Activated T-cell treated with anti-CD3 and anti-CD28 coated beads, Interleukin-2, amount 50 U/mL, for 48 hours (primary cell): ENCODE measurements at regions not wholly inside any gene's neighbourhood (a gene's known extent, or its start where the extent isn't known, plus 50 kb on each side); places are given as distances from the start of the nearest gene placed in this dataset.
"Not testable (repeated sequence)": the region's sequence is repeated elsewhere in the genome, so short reads cannot be mapped to it uniquely, and the experiment has no call there.

Source experiments
- DNase-seq, 2 experiments: peaks; one replicate each; pipeline ENCODE4 v3.0.0-alpha.2; 2020

DNA sequence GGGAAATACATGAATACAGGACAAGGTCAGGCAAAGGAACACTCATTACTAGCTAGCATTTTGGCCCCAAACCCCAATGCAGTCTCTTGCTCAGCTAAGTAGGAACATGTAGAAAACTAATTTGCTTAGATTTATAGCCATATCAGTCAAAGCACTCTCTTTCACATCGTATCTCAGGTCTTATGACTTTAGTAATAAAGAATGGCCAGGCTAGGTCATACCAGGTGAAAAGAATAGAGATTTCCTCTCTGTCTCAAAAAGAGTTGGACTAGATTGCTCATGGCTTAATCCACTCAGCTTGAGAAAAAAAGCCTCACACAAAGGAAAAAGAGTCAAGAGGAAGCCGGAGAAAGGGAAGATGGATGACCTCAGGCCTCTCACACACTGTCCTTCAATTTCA lies 772.7 kb upstream of the SEMA6A start:
- DNase-seq = no peak

DNA sequence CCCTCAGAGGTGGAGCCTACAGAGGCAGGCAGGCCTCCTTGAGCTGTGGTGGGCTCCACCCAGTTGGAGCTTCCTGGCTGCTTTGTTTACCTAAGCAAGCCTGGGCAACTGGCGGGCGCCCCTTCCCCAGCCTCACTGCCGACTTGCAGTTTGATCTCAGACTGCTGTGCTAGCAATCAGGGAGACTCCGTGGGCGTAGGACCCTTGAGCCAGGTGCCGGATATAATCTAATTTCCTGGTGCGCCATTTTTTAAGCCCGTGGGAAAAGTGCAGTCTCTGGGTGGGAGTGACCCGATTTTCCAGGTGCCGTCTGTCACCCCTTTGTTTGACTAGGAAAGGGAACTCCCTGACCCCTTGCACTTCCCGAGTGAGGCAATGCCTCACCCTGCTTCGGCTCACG lies 769.1 kb upstream of the SEMA6A start:
- DNase-seq = not testable (repeated sequence)

DNA sequence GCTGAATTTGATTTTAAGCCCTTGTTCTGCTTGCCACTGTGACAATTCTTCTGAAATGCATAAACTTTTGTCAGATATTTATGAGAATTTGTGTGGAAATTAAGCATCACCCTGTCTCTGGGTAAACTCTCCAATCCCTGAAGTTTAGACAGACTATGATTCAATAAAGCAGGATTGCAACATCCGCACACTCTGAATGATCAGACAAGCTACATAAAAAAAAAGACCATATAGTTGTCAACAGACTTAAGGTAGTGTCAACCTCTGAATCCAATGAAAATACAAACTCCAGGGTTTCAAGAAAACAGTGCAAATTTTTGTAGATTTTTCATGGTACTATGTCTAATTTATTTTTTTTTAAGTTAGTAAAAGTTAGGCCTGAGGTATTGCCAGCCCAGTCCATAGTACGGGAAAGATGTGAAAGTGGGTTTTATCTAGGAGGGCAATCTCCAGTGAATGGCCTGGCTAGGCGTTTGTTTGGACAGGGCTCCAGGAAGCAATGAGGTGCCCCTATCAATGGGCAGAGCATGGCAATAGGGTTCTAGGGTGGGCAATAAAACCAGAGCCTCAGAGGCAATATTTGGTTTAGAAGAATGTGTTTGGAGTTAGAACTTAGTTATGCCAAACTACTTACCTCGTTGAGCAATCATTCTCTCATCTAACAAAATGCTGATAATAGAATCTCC lies 762.6 kb upstream of the SEMA6A start:
- no peak for DNase-seq

DNA sequence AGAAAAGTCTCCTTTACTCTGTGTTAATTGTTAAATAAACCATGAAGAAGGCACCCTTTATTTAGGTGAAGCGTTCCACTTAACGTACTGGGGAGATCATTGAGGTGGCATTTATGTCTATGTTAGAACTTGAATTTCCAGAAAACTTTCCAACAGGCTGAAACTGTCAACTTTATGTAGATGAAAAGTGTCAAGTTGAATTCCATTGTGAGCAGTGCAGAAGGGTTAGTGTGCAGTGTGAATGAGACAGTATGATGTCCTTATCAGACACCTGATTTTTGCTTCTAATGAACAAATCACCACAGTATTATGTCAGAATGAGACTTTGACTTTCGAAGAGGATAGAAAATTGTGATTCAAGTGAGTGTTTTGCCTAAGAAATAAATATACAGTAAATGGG lies 761.6 kb upstream of the SEMA6A start:
- DNase-seq = no peak

DNA sequence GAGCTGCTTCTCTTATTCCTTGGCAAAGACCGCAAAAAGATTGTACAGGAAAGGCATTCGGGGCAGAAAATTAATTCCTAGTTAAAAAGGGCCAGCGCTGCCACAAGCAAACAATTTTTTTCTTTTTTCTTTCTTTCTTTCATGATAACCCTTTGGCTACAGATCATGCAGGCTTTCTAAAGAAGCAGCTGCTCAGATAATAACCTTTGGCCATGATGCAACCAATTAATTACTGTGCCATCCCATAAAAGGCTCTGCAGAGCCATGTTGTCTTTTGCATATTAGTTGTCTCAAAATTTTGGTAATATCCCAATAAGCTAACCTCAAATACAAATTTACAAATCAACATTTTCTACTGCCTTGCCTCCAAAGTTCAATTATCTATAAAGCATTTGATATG lies 758.4 kb upstream of the SEMA6A start:
- DNase-seq = no peak

DNA sequence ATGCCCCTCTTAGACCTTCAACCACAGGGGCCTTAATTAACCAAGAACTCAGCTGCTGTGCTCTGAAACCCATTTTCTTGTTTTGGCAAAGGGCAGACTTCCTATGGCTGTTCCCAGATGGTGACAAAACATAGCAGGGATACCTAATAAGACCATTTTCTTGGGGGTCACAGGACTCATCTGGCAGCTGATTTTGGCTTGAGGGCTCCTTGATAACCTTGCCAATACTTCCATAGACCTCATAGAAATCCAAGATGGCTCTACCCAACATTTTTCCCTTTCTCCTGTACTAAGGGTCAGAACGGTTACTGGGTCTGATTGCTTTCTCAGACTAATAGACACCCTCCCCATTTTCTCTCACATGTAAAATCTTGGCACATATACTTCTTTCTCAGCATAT lies 757.7 kb upstream of the SEMA6A start:
- no peak for DNase-seq

DNA sequence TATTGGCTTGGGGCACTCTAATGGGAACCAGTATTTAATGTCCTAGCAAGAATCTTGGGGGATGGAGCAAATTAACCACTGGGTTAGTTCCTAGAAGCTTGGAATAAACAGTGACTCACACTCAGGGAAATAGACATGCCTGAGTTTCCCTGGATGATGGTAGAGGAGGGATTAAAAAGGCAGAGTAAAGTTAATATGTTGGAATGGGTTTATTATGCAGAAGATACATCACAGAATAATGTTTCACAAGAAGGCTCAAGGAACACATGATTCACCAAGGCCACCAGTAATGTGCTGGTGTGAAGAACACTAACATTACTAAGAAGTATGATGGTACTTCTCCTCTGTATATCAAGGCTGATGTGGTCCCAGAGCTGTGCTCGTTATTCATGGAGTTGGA lies 752.9 kb upstream of the SEMA6A start:
- no peak for DNase-seq

DNA sequence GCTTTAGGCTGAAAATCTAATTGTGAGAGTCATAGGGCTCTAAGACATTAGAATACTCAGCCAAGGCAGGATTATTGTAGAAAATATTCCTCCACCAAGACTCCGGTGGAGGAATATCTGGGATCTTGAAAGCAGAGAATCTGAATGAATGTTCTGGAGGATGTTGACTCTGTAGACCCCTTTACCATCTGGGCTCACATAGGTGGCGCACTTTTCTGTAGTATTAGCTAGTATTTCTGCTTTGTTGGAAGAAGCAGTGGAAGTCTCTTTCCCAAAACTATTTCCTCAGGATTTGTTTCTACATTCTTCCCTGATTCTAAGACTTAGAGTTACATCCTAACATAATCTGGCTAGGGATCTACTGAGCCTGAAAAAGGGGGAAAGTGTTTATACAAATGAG lies 752.4 kb upstream of the SEMA6A start:
- no peak for DNase-seq

DNA sequence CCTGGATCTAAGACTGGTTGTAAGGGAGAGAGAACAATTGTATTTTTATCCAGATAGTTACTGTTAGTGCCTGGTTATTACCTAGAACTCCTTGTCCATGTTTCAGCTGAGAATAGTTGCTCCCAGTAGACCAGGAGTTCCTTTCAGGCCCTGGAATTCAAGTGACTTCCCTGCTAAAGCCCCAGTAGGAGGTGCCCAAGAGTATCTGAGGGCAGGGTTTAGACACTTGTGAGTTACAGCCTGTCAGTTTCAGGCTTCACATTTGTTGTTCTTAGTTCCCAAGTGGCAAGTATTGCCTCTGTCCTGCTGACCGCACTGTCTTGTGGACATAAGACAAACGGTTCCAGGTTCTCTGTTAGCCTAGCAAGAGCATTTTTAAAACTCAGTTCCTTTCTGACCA lies 743.9 kb upstream of the SEMA6A start:
- DNase-seq = no peak

DNA sequence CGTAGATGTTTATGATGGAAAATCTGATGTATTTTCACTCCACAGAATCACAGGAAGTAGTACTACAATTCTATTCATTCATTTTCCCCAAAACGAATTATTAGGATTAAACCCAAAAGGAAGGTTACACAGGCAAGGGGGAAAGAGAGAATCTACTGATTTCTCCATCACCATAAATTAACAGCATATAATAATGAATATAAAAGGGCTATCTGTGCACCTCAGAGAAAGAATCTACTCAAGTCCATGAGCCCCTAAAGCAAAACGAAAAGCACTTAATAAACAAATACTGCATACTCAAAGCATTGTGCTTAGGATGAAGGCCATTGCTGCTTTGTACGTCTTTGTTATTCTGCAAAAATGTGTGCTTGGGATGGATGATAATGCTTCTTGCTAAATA lies 740.5 kb upstream of the SEMA6A start:
- DNase-seq = no peak

DNA sequence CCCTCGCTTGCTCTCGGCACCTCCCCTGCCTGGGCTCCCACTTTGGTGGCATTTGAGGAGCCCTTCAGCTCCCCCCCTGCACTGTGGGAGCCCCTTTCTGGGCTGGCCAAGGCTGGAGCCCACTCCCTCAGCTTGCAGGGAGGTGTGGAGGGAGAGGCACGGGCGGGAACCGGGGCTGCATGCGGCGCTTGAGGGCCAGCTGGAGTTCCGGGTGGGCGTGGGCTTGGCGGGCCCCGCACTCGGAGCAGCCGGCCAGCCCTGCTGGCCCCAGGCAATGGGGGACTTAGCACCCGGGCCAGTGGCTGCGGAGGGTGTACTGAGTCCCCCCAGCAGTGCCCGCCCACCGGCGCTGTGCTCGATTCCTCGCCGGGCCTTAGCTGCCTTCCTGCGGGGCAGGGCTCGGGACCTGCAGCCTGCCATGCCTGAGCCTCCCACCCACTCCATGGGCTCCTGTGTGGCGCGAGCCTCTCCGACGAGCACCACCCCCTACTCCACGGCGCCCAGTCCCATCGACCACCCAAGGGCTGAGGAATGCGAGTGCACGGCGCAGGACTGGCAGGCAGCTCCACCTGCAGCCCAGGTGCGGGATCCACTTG lies 730.0 kb upstream of the SEMA6A start:
- DNase-seq = not testable (repeated sequence)

DNA sequence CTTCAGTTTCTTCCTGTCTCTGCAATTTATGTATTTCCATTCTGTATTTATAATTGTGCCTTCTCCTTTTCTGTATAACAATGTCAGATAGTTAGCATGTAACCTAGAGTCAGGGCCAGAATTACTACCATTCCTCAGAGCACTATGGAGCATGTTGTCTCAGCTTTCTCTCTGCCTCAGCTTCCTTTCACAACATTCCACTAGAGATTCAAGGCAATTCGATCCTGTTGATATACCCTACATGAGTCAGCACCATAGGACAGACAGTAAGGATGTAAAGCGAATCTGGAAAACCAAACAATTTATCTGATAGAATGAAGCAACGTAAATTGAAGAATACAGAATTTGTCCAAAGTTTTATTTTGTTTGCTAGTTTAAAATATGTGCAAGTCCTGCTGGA lies 728.3 kb upstream of the SEMA6A start:
- DNase-seq = no peak

DNA sequence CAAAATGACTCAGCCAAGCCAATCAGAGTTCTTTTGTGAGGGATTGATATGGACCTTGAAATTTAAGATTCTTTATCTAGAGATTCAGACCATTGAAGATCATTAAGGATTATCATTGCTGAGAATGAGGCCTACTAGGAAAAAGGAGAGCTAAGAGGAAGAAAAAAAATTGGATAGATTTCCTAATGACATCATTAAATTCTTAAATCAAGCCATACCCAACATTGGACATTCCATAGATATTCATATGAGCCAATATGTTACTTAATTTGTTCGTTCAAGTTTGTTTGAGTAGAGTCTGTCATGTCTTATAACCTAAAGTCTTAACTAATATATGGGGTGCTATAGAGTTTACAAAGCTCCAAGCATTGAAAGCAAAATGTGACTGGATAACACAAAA lies 727.9 kb upstream of the SEMA6A start:
- DNase-seq = no peak

DNA sequence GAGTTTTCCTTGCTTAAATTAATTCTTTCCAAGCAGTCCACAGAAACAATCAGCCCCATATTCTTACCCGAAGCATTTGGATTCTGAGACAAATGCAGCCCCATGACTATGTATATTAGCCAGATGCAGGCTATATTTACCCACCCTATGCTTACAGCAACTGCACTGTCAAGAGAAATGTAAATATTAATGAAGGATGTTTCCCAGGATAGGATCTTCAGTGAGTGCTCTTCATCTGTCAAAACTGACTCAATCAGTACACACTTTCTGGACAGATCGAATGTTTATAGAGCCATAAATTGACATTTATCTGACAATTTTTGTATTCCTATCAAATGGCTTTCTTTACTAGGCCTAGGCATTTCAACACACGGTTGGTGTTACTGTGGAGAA lies 725.3 kb upstream of the SEMA6A start:
- no peak for DNase-seq

DNA sequence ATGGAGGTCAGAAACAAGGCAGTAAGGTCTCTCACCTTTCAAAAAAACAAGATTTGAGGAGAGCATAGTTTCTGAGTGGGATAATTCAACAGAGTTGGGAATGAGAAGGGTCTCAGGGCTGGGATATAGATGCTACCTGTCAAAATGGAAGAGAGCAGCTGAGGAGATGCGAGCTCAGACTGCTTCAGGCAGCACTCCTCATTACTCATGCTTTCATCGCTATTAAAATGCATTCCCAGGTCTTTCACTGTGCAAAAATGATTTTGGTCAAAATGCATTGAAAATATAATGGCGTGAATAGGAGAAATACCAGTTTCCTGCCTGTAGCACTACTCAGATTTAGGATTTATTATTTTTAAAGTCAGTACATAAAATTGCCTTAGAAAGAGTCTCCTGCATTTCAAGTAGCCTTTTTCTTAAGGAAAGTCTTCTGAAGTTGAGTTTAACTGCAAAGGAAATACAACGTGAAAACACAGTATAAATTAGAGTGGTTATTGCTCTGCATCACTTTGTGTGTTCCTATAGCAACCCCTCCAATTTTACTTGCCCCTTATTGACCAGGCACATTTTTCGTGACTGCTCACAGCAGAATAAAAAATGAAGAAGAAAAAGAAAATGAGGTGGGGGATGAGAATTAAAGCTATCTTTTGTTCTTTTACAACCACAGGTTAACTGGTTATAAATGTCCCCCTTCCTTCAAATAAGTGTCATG lies 724.8 kb upstream of the SEMA6A start:
- DNase-seq = no peak

DNA sequence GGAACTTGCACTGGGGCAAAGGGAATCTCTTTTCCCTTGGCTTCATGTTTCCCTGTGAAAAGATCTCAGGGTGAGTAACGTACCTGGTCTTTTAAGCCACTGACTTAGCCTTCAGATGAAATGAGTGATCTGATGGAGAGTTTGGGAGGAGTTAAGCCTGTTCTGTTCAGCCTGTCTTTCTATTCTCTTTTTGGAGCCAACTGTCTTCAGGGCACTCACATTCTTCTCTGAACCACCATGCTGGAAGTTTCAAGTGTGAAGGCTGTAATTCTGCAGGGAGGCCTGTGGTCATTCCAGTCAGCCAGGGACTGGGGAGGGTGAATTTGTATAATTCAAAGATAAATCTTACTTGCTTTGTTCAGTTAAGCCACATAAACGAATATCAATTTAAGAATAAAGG lies 722.2 kb upstream of the SEMA6A start:
- no peak for DNase-seq

DNA sequence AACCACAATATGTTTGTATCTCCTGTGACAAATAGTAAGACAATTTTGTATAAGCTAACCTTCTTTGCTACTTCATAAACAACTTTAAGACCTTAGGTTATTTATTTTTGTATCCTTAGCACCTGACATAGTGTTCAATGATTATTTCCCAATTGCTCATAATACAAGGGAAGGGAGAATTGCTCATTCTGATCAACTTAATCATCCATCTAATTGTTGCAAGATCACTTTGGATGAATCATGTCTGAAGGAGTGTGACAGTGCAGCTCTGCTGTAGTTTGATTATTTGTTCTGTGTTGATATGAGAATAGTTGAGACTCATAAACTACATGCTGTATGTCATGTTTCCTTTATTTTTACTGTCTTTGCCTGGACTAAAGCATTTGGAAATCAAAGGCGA lies 721.3 kb upstream of the SEMA6A start:
- no peak for DNase-seq

DNA sequence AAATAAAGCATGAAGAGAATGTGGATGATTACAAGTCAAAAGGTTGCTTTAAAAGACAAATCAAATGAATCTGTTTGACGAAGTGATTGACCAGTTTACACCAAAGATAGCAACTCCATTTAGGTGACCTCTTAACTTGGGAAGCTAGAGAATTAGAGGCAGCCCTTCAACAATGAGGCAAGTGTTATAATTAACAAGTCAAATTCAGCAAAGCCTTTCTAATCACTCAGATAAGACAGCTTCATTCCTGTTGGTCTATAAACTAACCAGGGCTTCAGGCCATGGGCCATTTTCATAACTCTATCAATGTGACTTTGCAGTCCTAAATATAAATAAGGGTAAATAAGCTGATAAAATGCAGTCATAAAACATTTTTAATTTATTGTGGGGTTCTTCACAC lies 712.2 kb upstream of the SEMA6A start:
- no peak for DNase-seq

DNA sequence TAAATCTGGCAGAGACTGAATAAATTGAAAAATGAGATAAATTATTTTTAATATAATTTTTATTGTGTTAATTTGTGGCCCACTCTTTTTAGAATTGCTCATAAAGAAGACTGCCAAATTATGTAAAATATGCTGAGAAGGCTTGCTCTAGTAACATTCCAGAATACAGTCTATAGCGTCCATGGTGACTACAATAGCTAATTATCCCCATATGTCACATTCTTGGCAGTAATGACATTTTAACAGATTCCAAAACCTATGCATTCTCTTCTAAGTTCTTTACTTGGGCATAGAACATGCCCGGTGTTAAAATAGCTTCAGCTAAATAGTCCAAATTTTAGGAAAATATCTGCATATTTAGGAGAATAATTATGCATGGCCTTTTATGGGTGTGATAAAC lies 697.0 kb upstream of the SEMA6A start:
- no peak for DNase-seq

DNA sequence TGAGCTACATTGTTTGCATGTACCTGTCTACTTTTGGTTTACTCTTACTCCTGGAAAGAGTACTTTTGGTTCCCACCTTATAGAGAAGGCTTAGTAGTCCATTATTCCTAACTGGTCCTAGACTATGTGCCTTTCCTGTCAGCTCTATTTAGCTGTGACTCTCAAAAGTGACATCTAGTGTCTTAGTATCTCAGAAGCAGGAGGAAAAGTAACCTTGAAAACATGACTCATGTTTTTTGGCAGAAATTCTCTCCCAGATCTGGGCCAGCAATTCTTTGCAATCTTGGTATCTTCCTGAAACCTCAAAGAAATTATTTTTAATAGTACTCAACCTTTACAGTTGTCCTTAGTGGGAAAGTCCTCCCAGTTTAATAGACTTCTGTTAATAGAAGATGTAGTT lies 691.7 kb upstream of the SEMA6A start:
- no peak for DNase-seq

DNA sequence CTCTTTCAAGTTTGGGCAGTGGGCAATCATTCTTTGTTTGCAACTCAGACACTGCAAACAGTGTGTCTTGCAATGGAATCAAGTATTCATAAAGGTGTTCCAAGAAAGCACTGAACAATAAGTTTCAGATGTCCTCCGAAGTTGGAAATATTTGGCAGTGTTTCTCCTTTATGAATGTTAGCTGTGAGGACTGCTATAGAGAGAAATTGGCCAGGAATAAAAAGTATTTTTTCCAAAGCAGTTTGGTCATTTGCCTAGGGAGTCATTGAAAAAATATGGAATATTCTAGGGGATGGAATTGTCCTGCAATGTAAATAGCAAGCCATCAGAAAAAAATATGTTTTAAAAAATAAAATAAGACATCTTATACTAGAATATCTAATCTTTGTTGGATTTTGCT lies 688.6 kb upstream of the SEMA6A start:
- no peak for DNase-seq

DNA sequence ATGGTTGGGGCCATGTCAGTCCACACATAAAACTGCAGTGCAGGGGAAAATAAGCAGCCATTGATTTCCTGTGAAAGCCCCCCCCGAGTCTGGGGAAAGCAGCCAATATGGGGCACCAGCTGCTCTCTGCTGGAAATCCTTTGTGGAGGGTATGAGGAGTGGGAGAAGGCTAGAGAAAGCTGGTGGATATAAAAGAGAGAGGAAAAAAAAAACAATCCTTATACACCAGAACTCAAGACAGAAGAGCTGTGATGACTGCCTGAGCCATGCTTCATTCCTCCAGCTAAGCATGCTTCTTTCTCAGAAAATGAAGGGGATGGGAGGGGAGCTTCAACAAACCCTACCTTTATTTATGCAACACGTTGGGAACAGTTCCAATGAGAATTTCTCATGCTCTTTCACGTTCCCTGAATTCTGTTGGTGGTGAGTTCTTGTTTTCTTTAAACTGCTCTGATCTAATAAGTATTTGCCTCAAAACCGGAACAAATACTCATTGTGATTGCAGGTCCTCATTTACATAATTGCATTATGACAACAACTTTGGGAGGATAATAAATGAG lies 688.0 kb upstream of the SEMA6A start:
- DNase-seq = no peak

DNA sequence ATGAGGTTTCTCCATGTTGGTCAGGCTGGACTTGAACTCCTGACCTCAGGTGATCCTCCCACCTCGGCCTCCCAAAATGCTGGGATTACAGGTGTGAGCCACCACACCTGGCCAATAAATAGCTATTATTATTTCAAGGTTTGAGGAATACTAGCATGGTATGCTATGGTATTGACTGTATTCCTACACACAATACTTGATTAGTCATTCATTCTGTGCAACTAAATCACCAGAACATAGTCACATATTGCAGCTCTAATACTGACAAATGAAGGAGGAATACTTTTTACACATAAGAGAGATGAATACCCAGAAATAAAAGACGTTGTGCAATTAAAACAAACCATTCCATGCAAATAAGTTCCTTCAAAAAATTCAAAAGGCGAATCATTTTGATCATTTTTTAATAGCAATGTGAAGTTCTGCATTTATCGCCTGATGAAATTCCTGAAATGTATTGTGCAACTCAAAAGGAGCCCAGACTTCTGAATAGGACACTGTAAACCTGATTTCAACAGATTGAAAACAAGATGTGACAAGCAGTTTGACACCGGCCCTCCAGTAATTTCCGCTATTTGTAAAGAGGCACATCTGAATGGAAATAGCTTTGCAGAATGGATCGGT lies 687.4 kb upstream of the SEMA6A start:
- no peak for DNase-seq
